Activated T-cell treated with anti-CD3 and anti-CD28 coated beads, Interleukin-2, amount 50 U/mL, for 72 hours (primary cell): ENCODE measurements at regions not wholly inside any gene's neighbourhood (a gene's known extent, or its start where the extent isn't known, plus 50 kb on each side); places are given as distances from the start of the nearest gene placed in this dataset.
"Not testable (repeated sequence)": the region's sequence is repeated elsewhere in the genome, so short reads cannot be mapped to it uniquely, and the experiment has no call there.

Source experiments
- ATAC-seq, 2 donors: fragments of 150-1000 bp; cut with Tn5 transposase; replicated peaks in 1 of 2; 2 replicates each; pipeline ENCODE4 v1.10.0; 2021; ENCODE audit warnings: moderate library complexity in 2 of 2, mild to moderate bottlenecking in 1 of 2
- DNase-seq, 2 donors: peaks; one replicate each; pipeline ENCODE4 v3.0.0; 2021 to 2022; ENCODE audit warnings: mixed read lengths in 1 of 2
- H3K27ac Mint-ChIP-seq: one replicate; pipeline ENCODE4 v1.8.0; 2022; ENCODE audit warnings: mild to moderate bottlenecking, moderate library complexity, mixed read lengths
- H3K27me3 Mint-ChIP-seq: one replicate; pipeline ENCODE4 v1.8.0; 2022; ENCODE audit warnings: low read depth, mixed read lengths
- H3K36me3 Mint-ChIP-seq, 2 donors: one replicate each; pipeline ENCODE4 v1.8.0; 2022; ENCODE audit warnings: mixed read lengths in 2 of 2, mild to moderate bottlenecking in 1 of 2; ENCODE audit not compliant: insufficient read depth in 2 of 2
- H3K4me1 Mint-ChIP-seq: one replicate; pipeline ENCODE4 v1.8.0; 2022; ENCODE audit warnings: low read depth, mixed read lengths
- H3K4me3 Mint-ChIP-seq, 2 donors: one replicate each; pipeline ENCODE4 v1.8.0; 2022; ENCODE audit warnings: mild to moderate bottlenecking in 2 of 2, mixed read lengths in 2 of 2, moderate library complexity in 2 of 2
- H3K9me3 Mint-ChIP-seq, 2 donors: one replicate each; pipeline ENCODE4 v1.8.0; 2022; ENCODE audit warnings: mixed read lengths in 2 of 2

DNA sequence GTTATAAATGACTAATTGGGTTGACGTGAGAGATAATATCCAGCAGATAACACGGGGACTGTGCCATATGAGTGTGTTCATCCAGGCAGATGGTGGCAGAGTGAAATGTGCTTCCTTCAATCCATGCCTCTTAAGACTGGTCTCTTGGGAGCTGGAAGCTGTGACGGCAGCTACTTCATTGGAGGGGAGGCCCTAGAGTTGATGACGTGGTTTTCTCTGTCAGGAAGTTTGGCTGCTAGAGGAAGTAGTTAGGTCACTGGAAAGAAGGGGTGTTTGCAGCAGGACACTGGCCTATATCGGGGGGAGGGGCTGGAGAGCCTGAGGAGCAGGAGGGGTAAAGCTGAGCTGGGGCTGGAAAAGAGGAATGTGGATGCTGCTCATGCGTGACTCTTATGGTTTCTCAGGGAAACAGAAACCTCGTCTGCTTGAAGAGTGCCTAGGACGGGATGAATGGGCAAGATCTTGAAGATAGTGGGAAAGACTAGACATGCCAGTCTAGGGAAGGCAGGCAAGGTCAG lies 3051.6 kb downstream of the RPIA start:
- not testable (repeated sequence) for ATAC-seq, H3K27me3 Mint-ChIP-seq, H3K27ac Mint-ChIP-seq, H3K4me3 Mint-ChIP-seq, H3K4me1 Mint-ChIP-seq, H3K36me3 Mint-ChIP-seq, H3K9me3 Mint-ChIP-seq, DNase-seq

DNA sequence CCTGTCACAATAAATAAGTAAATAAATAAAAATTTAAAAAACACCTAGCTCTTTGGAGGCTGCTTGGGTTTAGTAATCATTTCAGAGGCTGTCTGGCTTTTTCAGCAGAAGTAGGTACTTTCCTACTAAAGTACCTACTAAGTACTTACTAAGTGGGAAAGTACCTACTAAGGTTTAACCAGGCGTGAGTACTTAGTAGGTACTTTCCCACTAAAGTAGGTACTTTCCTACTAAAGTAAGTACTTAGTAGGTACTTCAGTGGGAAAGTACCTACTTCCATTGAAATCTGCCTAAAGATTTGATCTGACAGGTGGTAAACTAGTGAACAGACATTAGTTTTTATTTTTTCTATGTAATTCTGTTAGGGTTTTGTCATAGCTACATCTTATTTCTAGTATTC lies 3052.4 kb downstream of the RPIA start:
- H3K27ac Mint-ChIP-seq, H3K36me3 Mint-ChIP-seq, ATAC-seq, H3K4me1 Mint-ChIP-seq, H3K4me3 Mint-ChIP-seq, DNase-seq, H3K27me3 Mint-ChIP-seq: not testable (repeated sequence)
- H3K9me3 Mint-ChIP-seq: peaks cover 4 to 11% of the 10 kb centered on the region in 2 donors

DNA sequence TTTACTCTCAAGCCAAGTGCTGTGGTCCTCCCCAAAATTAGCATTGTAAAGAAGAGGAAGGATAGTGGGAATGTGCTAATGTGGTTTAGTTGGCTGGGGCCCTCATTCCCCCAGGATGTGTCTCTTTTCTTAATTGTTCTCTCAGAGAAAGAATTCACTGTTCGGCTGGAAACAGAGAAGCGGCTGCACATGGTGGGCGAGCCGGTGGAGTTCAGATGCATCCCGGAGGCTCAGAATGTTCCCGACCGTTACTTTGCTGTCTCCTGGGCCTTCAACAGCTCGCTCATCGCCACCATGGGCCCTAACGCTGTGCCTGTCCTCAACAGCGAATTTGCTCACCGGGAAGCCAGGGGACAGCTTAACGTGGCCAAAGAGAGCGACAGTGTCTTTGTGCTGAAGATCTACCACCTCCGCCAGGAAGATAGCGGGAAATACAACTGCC lies 3053.2 kb downstream of the RPIA start:
- H3K27ac Mint-ChIP-seq, H3K27me3 Mint-ChIP-seq, DNase-seq, H3K4me3 Mint-ChIP-seq, H3K4me1 Mint-ChIP-seq, ATAC-seq, H3K36me3 Mint-ChIP-seq: not testable (repeated sequence)
- peaks cover 4 to 11% of the 10 kb centered on the region in 2 donors for H3K9me3 Mint-ChIP-seq

DNA sequence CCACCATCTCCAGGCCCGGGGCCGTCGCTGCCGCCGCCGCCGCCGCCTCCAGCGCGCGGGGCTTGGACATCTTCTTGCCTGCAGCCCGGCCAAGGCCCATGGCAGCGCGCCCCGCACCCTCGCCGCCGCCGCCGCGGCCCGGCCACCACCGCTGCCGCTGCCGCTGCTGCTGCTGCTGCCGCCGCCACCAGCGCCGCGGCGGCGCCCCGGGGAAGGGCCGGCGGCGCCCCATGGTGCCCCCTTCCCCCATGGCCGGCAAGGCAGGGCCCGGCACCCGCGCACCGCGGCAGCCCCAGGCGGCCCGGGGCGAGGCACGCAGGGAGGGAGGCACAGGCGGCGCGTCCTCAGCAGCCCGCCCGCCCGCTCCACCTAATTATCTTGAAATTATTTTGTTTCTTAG lies 3057.4 kb downstream of the RPIA start:
- no peak overlapping the region for H3K4me3 Mint-ChIP-seq
- peaks cover 3 to 4% of the 10 kb centered on the region in 2 donors for H3K36me3 Mint-ChIP-seq
- peak; percentile 46 to 50 for ATAC-seq
- H3K9me3 Mint-ChIP-seq: peaks cover 2 to 5% of the 10 kb centered on the region in 2 donors
- no peak for DNase-seq
- peaks cover 7% of the 10 kb centered on the region for H3K27me3 Mint-ChIP-seq
- no peaks in the 10 kb centered on the region for H3K4me1 Mint-ChIP-seq
- H3K27ac Mint-ChIP-seq: no peak overlapping the region

DNA sequence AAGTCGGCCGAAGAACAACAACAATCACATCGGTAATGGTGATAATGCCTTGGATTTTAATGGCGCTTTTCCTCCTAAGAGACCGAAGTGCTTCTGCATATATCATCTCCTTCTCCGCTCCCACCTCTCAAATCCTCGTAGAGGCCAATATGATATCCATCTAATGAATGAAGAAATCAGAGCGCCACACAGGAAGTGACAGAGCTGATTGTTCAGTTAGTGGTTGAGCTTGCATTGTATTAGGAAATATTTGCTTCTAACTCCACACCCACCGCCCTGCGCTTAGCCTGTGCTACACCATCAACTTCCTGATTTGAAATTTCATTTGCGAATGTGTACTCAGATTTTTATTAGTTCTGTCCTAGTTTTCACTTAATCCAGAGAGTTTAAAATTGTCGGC lies 3058.2 kb downstream of the RPIA start:
- not testable (repeated sequence) for H3K4me1 Mint-ChIP-seq, H3K36me3 Mint-ChIP-seq, ATAC-seq, H3K4me3 Mint-ChIP-seq, DNase-seq, H3K9me3 Mint-ChIP-seq, H3K27ac Mint-ChIP-seq, H3K27me3 Mint-ChIP-seq

DNA sequence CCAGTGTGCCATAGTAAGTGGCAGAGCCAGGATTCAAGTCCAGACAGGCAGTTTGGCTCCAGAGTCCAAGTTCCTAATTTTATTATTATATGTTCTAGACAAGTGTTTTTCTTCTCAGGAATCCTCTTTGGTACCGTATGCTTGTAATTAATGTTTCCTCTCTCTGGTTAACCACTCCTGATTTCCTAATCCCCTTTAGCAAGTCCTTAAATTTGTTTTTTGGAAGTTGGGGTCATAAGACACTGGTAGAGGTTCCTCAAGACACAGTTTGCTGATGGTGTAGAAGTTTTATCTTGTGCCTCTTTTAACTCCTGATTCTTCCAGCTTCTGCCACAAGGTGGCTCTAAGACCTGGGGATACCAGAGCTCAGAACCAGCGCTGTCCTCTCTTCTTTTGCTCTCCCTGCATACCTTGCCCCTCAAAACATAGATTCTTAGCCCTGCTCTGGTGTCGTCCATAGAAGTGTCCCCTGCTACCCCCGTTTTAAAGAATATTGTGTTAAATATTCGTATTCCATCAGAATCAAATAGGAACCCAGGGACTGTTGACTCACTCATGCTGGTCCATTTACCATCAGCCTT lies 3068.0 kb downstream of the RPIA start:
- H3K4me1 Mint-ChIP-seq, H3K9me3 Mint-ChIP-seq, DNase-seq, H3K4me3 Mint-ChIP-seq, H3K27me3 Mint-ChIP-seq, H3K36me3 Mint-ChIP-seq, H3K27ac Mint-ChIP-seq, ATAC-seq: not testable (repeated sequence)

DNA sequence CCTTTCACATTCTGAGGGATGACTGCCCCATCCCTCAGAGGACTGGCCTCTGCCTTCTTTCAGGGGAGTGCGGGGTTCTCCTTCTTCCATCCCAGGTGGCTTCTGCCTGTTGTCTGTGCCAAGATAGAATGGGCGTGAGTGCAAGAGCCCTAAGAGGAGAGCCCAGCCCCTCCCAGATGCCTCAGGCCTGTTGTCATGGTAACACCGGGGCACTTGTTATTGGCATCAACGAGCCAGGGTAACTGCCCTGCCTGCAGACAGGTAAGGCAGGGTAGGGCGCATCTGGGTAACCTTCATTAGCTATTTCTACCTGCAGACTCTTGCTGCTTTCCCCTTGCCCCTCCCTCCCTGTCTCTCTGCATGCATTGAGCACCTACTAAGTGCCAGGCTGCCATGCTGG lies 3069.2 kb downstream of the RPIA start:
- not testable (repeated sequence) for H3K4me3 Mint-ChIP-seq, H3K27ac Mint-ChIP-seq, H3K36me3 Mint-ChIP-seq, H3K27me3 Mint-ChIP-seq, DNase-seq, H3K4me1 Mint-ChIP-seq, H3K9me3 Mint-ChIP-seq, ATAC-seq

DNA sequence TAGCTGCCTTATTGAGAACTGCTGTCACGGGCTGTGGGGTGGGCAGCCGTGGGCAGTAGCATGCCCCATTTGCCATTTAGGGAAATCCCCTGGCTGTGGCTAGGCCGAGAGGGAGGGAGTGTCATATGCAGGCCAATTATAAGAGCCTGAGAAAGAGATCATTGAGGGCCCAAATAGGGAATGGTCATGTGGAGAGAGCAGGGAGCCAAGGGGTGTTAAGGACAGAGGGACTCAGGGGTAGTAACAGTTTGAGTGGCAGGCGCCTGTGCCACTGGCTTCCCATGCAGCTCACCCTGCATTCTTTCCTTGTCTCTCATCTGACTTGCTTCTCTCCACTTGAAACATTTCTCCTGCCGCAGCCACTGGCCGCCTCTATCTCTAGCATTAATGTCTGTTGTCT lies 3070.8 kb downstream of the RPIA start:
- H3K9me3 Mint-ChIP-seq, H3K27me3 Mint-ChIP-seq, H3K4me3 Mint-ChIP-seq, H3K27ac Mint-ChIP-seq, H3K36me3 Mint-ChIP-seq, ATAC-seq, DNase-seq, H3K4me1 Mint-ChIP-seq: not testable (repeated sequence)

DNA sequence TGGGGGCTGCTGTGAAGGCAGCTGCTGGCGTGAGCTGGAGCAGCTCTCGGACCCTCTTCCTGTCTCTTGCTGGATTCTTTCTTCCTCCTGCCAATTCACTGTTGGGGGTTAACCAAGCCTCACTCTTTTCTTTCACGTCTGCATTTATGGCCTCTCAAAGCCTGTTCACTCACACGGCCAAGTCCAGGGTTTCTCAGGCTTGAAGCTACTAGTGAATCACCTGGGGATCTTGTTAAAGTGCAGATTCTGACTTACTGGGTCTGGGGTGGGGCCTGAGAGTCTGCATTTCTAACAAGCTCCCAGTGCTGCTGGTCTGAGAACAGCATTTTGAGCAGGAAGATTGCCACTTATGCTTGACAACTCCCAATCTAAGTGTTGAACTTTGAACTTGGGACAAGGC lies 3072.2 kb downstream of the RPIA start:
- H3K36me3 Mint-ChIP-seq, H3K4me3 Mint-ChIP-seq, H3K27ac Mint-ChIP-seq, H3K4me1 Mint-ChIP-seq, DNase-seq, H3K9me3 Mint-ChIP-seq, ATAC-seq, H3K27me3 Mint-ChIP-seq: not testable (repeated sequence)

DNA sequence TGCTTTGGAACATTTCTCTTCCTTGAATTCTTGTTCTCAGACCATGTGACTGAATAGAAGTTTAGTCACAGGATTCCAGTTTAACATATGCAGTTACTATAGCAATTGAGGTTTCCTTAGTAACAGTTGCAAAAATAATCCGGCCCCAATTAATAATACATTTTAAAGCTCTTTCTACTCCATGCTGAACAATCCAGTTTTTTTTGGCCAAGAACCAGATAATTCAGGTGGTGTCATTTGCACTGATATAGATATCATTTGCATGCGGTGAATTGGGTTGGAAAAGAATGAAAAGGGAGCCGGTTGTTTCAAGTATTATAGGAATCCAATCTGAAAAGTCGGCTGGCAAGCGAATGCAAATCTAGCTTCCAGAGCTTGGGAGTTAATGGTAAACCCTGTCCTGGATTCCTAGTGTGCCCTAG lies 3073.1 kb downstream of the RPIA start:
- not testable (repeated sequence) for H3K4me1 Mint-ChIP-seq, H3K36me3 Mint-ChIP-seq, H3K27me3 Mint-ChIP-seq, H3K27ac Mint-ChIP-seq, DNase-seq, H3K4me3 Mint-ChIP-seq, ATAC-seq, H3K9me3 Mint-ChIP-seq

DNA sequence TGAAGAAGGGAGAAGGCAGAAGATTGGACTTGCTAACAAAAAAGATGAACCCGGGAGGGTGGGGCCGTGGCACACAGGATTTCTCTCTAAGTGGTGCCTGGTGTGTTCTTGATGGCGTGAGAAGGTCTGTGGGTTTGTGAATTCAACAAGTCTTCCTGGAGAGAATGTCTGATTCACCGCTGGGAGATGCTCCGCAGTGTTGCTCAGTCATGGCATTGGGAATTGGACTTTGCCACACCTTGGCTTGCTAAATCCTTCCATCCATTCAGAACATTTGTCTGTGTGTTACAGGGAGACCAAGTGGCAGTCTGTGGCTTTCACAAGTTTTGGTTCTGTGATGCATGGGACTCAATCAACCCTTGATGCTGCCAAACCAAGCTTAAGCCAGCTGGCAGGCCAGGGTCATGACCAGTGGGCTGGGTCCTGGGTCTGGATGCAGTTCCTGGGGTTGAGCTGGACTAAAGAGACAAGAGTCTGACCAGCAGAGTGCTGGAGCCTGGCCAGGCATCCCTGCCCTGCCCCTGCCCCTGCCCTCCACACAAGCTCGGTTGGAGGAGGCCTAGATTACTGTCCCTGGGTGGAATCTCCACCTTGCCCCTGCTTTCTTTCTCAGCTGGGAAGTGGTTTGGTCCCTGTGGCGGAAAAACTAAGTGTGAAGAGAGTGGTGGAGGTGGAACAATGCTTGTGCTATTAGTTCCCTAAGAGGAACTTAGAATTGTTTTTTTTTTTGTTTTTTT lies 3073.7 kb downstream of the RPIA start:
- H3K27ac Mint-ChIP-seq, H3K27me3 Mint-ChIP-seq, ATAC-seq, H3K36me3 Mint-ChIP-seq, DNase-seq, H3K9me3 Mint-ChIP-seq, H3K4me1 Mint-ChIP-seq, H3K4me3 Mint-ChIP-seq: not testable (repeated sequence)

DNA sequence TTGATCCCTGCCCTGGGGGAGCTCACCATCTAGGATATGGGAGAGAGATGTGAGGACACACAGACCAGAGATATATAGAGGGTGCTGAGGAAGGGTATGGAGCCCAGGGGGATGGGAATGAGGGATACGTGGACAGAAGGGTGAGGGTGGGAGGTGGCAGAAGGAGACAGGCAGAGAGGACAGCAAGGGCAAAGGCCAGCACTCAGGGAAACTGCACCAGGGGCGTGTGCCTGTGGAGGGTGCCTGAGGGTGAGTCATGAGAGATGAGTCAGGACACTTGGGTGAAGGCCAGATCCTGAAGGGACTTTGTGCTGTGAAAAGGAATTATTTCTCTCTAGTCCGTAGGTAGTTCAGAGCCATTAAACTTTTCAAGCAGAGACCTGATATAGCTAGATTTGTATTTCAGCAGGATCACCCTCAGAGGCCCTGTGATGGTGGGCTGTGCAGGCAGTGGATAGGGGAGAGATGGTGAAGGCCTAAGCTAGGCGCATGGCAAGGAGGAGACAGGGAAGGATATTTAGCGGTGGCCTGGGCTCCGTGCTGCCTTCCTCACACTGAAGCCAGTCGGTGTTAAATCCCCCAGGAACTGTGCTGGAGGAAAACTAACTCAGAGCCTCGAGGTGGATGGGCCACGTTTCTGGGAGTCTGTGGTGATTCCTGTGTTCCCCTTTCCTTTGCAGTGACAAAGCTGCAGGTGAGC lies 3075.0 kb downstream of the RPIA start:
- H3K27ac Mint-ChIP-seq, DNase-seq, H3K9me3 Mint-ChIP-seq, ATAC-seq, H3K36me3 Mint-ChIP-seq, H3K27me3 Mint-ChIP-seq, H3K4me1 Mint-ChIP-seq, H3K4me3 Mint-ChIP-seq: not testable (repeated sequence)

DNA sequence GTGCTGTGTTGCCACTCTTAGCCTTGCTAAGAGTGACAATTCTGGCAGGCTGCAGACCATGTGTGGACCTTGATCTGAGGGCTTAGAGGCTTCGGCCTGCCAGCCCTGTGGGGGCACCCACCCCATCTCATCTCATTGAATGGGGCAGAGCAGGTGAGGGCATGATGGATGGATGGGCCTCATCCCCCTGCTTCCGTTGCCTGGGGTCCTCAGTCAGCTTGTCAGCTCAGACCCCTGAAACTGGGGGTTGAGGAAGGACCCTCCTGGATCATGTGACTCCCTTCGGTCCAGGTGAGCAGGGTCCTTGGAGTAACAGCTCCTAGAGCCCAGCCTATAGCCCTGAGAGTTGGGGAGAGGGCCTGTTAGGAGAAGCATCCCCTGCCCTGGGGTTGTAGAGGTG lies 3076.8 kb downstream of the RPIA start:
- not testable (repeated sequence) for H3K27ac Mint-ChIP-seq, ATAC-seq, H3K9me3 Mint-ChIP-seq, DNase-seq, H3K4me1 Mint-ChIP-seq, H3K4me3 Mint-ChIP-seq, H3K36me3 Mint-ChIP-seq, H3K27me3 Mint-ChIP-seq
